Femur (tissue), 1 donor: ENCODE measurements at regions not wholly inside any gene's neighbourhood (a gene's known extent, or its start where the extent isn't known, plus 50 kb on each side); places are given as distances from the start of the nearest gene placed in this dataset.
A peak's percentile ranks its signal among the peaks of the same experiment; 100 is the strongest.

Experiments
- DNase-seq: peaks from one replicate; pipeline ENCODE4 v3.0.0-alpha.2; 2017

GRCh38 chr11:70630816-70631623 lies 232.7 kb downstream of the CTTN start:
- DNase-seq: no peak

GRCh38 chr11:70631624-70632047 lies 233.3 kb downstream of the CTTN start:
- no peak for DNase-seq

GRCh38 chr11:70633610-70634009 lies 235.3 kb downstream of the CTTN start:
- DNase-seq: no peak

GRCh38 chr11:70636659-70637058 lies 238.3 kb downstream of the CTTN start:
- no peak for DNase-seq

- no peak for DNase-seq
These were observed 239.0 kb downstream of the CTTN start for GRCh38 chr11:70637186-70637800.

- DNase-seq: peak; percentile 46
These were observed 239.7 kb downstream of the CTTN start for GRCh38 chr11:70637949-70638583.

GRCh38 chr11:70640408-70640807 lies 242.1 kb downstream of the CTTN start:
- DNase-seq: no peak

- DNase-seq: no peak
These were observed 243.0 kb downstream of the CTTN start for GRCh38 chr11:70641369-70641768.

- DNase-seq: no peak
These were observed 243.9 kb downstream of the CTTN start for GRCh38 chr11:70642266-70642665.

- DNase-seq: no peak
These were observed 245.3 kb downstream of the CTTN start for GRCh38 chr11:70643642-70644041.

GRCh38 chr11:70644343-70645060 lies 246.2 kb downstream of the CTTN start:
- no peak for DNase-seq

GRCh38 chr11:70645537-70645936 lies 247.2 kb downstream of the CTTN start:
- no peak for DNase-seq

- DNase-seq: no peak
These were observed 248.1 kb downstream of the CTTN start for GRCh38 chr11:70646272-70647049.

- no peak for DNase-seq
These were observed 249.1 kb downstream of the CTTN start for GRCh38 chr11:70647188-70648166.

GRCh38 chr11:70650075-70650909 lies 252.0 kb downstream of the CTTN start:
- peak; percentile 88 for DNase-seq

- DNase-seq: no peak
These were observed 252.7 kb downstream of the CTTN start for GRCh38 chr11:70651031-70651430.

GRCh38 chr11:70654016-70654415 lies 255.7 kb downstream of the CTTN start:
- DNase-seq: no peak

- DNase-seq: no peak
These were observed 257.5 kb downstream of the CTTN start for GRCh38 chr11:70655816-70656215.

- DNase-seq: no peak
These were observed 257.9 kb downstream of the CTTN start for GRCh38 chr11:70656252-70656651.
